ENCODE measurements at regions not wholly inside any gene's neighbourhood (a gene's known extent, or its start where the extent isn't known, plus 50 kb on each side); places are given as distances from the start of the nearest gene placed in this dataset.

DNA sequence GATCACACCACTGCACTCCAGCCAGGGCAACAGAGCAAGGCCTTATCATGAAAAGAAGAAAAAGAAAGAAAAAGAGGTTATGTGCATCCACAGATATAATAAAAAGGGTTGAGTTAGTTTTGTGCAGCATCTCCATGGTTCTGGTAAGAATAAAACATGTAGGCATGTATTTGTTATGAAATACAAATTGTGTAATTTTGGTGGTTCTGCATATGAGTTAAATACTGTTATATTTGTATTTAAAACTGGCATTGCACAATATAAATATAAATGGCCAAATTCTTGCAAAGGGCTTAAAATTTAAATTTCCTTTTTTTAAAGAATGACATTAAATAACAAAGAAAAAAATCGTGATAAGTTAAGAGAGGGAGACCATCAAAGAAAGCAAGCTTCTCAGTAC, 159.1 kb upstream of the PREP start:
- Histone ChIP-seq H3F3A (replicated peaks; ENCODE audit: low read depth) (no peaks in the 10 kb centered on the region), H3K9me2 (ENCODE audit: insufficient read depth) (peaks cover 8% of the 10 kb centered on the region; the same call in 1 of the 2 replicates), H3K4me2 (no peak overlapping the region), H3K27ac (ENCODE audit: low read depth) (no peak overlapping the region), H3K4me1 (ENCODE audit: insufficient read depth) (peaks cover 4% of the 10 kb centered on the region; the same call in 1 of the 2 replicates), H4K20me1 (replicated peaks; ENCODE audit: insufficient read depth) (no peaks in the 10 kb centered on the region), H2AFZ (no peak overlapping the region), H3K27me3 (ENCODE audit: insufficient read depth) (no peaks in the 10 kb centered on the region), H3K79me2 (replicated peaks; ENCODE audit: insufficient read depth) (no peaks in the 10 kb centered on the region), H3K4me3 (no peak overlapping the region), H3K36me3 (ENCODE audit: insufficient read depth) (no peaks in the 10 kb centered on the region)
- ATAC-seq (no peak), DNase-seq (ENCODE audit: low spot score) (no peak)
- Mint-ChIP-seq H3K27me3 (ENCODE audit: insufficient read depth, low read depth, poor library complexity) (no peaks in the 10 kb centered on the region), H3K9me3 (peaks cover 4% of the 10 kb centered on the region; the same call in 2 of the 3 replicates), H3K4me3 (no peak overlapping the region), H3K36me3 (ENCODE audit: low read depth) (no peaks in the 10 kb centered on the region), H3K27ac (no peak overlapping the region), H3K4me1 (peaks cover 9% of the 10 kb centered on the region)
- no peak for TF ChIP-seq NANOG (IDR thresholded peaks at IDR 0.05; ENCODE audit: borderline replicate concordance)
- TF ChIP-seq ZNF114 (CRISPR knock-in tag; IDR thresholded peaks at IDR 0.05), result no peak
- TF ChIP-seq REST (IDR thresholded peaks at IDR 0.05; ENCODE audit: unreplicated experiment), result no peak
- TF ChIP-seq STAT1 (IDR thresholded peaks at IDR 0.05; ENCODE audit: unreplicated experiment), result no peak
- no peak for TF ChIP-seq EZH2 (IDR thresholded peaks at IDR 0.05; ENCODE audit: low read depth, unreplicated experiment)
- no peak for TF ChIP-seq POLR2AphosphoS5 (IDR thresholded peaks at IDR 0.05; ENCODE audit: low read depth)
- TF ChIP-seq, protein P1, sequence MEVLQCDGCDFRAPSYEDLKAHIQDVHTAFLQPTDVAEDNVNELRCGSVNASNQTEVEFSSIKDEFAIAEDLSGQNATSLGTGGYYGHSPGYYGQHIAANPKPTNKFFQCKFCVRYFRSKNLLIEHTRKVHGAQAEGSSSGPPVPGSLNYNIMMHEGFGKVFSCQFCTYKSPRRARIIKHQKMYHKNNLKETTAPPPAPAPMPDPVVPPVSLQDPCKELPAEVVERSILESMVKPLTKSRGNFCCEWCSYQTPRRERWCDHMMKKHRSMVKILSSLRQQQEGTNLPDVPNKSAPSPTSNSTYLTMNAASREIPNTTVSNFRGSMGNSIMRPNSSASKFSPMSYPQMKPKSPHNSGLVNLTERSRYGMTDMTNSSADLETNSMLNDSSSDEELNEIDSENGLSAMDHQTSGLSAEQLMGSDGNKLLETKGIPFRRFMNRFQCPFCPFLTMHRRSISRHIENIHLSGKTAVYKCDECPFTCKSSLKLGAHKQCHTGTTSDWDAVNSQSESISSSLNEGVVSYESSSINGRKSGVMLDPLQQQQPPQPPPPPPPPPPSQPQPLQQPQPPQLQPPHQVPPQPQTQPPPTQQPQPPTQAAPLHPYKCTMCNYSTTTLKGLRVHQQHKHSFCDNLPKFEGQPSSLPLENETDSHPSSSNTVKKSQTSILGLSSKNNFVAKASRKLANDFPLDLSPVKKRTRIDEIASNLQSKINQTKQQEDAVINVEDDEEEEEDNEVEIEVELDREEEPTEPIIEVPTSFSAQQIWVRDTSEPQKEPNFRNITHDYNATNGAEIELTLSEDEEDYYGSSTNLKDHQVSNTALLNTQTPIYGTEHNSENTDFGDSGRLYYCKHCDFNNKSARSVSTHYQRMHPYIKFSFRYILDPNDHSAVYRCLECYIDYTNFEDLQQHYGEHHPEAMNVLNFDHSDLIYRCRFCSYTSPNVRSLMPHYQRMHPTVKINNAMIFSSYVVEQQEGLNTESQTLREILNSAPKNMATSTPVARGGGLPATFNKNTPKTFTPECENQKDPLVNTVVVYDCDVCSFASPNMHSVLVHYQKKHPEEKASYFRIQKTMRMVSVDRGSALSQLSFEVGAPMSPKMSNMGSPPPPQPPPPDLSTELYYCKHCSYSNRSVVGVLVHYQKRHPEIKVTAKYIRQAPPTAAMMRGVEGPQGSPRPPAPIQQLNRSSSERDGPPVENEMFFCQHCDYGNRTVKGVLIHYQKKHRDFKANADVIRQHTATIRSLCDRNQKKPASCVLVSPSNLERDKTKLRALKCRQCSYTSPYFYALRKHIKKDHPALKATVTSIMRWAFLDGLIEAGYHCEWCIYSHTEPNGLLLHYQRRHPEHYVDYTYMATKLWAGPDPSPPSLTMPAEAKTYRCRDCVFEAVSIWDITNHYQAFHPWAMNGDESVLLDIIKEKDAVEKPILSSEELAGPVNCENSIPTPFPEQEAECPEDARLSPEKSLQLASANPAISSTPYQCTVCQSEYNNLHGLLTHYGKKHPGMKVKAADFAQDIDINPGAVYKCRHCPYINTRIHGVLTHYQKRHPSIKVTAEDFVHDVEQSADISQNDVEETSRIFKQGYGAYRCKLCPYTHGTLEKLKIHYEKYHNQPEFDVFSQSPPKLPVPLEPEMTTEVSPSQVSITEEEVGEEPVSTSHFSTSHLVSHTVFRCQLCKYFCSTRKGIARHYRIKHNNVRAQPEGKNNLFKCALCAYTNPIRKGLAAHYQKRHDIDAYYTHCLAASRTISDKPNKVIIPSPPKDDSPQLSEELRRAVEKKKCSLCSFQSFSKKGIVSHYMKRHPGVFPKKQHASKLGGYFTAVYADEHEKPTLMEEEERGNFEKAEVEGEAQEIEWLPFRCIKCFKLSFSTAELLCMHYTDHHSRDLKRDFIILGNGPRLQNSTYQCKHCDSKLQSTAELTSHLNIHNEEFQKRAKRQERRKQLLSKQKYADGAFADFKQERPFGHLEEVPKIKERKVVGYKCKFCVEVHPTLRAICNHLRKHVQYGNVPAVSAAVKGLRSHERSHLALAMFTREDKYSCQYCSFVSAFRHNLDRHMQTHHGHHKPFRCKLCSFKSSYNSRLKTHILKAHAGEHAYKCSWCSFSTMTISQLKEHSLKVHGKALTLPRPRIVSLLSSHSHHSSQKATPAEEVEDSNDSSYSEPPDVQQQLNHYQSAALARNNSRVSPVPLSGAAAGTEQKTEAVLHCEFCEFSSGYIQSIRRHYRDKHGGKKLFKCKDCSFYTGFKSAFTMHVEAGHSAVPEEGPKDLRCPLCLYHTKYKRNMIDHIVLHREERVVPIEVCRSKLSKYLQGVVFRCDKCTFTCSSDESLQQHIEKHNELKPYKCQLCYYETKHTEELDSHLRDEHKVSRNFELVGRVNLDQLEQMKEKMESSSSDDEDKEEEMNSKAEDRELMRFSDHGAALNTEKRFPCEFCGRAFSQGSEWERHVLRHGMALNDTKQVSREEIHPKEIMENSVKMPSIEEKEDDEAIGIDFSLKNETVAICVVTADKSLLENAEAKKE (CRISPR knock-in tag; IDR thresholded peaks at IDR 0.05), result no peak
- TF ChIP-seq ZNF331 (CRISPR knock-in tag; IDR thresholded peaks at IDR 0.05; ENCODE audit: low read depth), result no peak
- no peak for TF ChIP-seq CTCF (conservative IDR thresholded peaks at IDR 0.05; ENCODE audit: low read depth in 2 of 2)
- no peak for TF ChIP-seq CREB1 (CRISPR knock-in tag; IDR thresholded peaks at IDR 0.05; ENCODE audit: low read depth)
- no peak for TF ChIP-seq EZH2phosphoT487 (IDR thresholded peaks at IDR 0.05; ENCODE audit: unreplicated experiment)
- TF ChIP-seq JUNB (IDR thresholded peaks at IDR 0.05; ENCODE audit: unreplicated experiment), result no peak
- TF ChIP-seq, protein P2, sequence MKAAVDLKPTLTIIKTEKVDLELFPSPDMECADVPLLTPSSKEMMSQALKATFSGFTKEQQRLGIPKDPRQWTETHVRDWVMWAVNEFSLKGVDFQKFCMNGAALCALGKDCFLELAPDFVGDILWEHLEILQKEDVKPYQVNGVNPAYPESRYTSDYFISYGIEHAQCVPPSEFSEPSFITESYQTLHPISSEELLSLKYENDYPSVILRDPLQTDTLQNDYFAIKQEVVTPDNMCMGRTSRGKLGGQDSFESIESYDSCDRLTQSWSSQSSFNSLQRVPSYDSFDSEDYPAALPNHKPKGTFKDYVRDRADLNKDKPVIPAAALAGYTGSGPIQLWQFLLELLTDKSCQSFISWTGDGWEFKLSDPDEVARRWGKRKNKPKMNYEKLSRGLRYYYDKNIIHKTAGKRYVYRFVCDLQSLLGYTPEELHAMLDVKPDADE (IDR thresholded peaks at IDR 0.05), result no peak
